ENCODE measurements at regions not wholly inside any gene's neighbourhood (a gene's known extent, or its start where the extent isn't known, plus 50 kb on each side); places are given as distances from the start of the nearest gene placed in this dataset.

GRCh38 chr3:117631781-117632180 is 922.2 kb downstream of the TUSC7 start:
- no peak for TF ChIP-seq EZH2phosphoT487 (IDR thresholded peaks at IDR 0.05; ENCODE audit: low read depth)
- TF ChIP-seq, protein P1, sequence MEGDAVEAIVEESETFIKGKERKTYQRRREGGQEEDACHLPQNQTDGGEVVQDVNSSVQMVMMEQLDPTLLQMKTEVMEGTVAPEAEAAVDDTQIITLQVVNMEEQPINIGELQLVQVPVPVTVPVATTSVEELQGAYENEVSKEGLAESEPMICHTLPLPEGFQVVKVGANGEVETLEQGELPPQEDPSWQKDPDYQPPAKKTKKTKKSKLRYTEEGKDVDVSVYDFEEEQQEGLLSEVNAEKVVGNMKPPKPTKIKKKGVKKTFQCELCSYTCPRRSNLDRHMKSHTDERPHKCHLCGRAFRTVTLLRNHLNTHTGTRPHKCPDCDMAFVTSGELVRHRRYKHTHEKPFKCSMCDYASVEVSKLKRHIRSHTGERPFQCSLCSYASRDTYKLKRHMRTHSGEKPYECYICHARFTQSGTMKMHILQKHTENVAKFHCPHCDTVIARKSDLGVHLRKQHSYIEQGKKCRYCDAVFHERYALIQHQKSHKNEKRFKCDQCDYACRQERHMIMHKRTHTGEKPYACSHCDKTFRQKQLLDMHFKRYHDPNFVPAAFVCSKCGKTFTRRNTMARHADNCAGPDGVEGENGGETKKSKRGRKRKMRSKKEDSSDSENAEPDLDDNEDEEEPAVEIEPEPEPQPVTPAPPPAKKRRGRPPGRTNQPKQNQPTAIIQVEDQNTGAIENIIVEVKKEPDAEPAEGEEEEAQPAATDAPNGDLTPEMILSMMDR (IDR thresholded peaks at IDR 0.05; ENCODE audit: low read depth, low read length): no peak

Measured in OCI-LY3 (cell line).